DMS 273 (cell line): ENCODE measurements at regions not wholly inside any gene's neighbourhood (a gene's known extent, or its start where the extent isn't known, plus 50 kb on each side); places are given as distances from the start of the nearest gene placed in this dataset.
A peak's percentile ranks its signal among the peaks of the same experiment; 100 is the strongest.

Source experiments
- DNase-seq: peaks from one replicate; lab custom pipeline; 2025; ENCODE audit not compliant: unreplicated experiment; lab: John Stamatoyannopoulos, UW

DNA sequence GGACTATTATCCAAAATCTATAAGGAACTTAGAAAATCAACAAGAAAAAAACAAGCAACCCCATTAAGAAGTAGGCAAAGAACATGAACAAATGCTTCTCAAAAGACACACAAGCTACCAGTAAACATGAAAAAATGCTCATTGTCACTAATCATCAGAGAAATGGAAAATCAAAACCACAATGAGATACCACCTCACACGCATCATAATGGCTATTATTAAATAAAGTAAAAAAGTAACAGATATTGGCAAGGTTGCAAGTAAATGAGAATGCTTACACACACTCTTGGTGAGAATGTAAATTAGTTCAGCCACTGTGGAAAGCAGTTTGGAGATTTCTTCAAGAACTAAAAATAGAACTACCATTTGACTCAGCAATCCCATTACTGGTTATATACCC is 167.0 kb upstream of the DMRTA1 start:
- DNase-seq: no peak

DNA sequence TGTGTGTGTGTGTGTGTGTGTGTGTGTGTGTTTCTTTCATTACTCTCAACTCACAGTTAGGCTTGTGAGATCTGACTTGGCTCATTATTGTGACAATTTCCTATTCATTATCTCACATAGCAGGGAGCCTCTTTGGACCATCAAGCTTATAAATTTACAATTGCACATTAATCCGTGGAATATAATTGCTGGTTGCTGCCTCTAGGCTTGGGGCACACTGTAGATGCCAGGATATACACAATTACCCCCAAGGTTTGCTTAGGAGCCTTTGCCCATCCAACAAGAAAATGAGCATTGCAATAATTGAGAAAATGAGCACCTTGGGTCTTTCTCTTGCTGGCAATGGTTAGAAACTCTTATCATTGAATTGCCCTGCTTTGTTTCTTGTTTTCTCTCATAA is 161.6 kb upstream of the DMRTA1 start:
- DNase-seq: no peak

DNA sequence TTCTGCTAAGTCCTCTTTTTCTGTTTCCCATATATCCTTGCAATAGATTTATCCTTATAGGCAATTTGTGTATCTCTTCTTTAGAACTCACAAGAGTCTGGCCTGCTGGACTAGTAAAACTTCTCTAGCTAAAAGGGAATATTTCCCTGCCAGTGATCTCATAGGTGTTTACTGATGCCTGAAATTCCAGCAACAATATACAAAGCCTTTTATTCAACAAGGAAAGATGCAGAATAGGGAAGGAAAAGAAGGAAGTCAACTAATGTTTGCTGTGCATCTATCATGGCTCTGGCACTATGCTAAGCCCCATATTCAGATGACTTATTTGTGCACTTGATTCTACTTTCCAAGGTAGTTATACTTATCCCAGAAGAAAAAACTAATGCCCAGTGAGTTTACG is 160.0 kb upstream of the DMRTA1 start:
- no peak for DNase-seq

GRCh38 chr9:22288661-22289060 is 158.0 kb upstream of the DMRTA1 start:
- DNase-seq: no peak

DNA sequence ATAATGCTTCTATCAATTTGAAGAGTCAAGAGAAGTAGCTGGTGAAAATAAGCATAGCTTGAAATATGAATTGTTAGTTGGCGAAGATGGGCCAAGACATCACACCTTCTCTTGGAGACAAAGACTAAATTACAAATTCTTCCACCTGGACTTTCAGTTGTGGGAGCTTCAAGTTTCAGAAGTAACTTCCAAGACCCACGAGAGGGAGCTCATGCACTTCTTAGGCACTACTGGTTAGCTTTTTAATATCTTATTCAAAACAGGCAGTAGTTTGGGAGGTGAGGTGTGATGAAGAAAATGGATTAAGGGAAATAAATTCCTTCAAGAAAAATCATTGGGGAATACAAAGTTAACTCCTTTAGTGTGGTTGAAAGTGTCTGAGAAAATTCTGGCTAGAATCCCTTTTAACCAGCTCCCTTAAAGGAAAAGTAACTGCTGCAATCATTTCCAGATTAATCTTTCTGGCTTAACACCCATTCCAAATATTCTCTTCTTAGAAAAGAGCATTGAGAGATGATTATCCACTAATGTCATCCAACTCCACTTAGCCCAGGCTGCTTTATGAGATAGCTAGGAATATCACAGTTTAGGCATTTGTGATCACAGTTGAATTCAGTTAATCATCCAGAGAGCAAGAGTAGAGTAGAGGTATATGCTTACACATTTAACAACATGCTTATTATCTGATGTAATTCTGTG is 139.5 kb upstream of the DMRTA1 start:
- DNase-seq: peak; percentile 86

- DNase-seq: peak; percentile 69
Observed at GRCh38 chr9:22308177-22308576, 138.4 kb upstream of the DMRTA1 start.

DNA sequence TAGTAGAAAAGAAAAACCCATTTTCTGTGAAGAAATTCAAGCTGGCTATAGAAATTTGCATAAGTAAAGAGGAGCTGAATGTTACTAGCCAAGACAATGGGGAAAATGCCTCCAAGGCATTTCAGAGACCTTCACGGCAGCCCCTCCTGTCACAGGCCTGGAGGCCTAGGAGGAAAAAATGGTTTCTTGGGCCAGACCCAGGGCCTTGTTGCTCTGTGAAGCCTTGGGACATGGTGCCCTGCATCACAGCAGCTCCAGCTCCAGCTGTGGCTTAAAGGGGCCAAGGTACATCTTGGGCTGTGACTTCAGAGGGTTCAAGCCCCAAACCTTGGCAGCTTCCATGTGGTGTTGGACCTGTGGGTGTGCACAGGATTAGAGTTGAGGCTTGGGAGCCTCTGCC is 130.0 kb upstream of the DMRTA1 start:
- DNase-seq: no peak

- no peak for DNase-seq
Observed at GRCh38 chr9:22331533-22331932, 115.1 kb upstream of the DMRTA1 start.

GRCh38 chr9:22332202-22332601 is 114.4 kb upstream of the DMRTA1 start:
- DNase-seq: peak; percentile 8

DNA sequence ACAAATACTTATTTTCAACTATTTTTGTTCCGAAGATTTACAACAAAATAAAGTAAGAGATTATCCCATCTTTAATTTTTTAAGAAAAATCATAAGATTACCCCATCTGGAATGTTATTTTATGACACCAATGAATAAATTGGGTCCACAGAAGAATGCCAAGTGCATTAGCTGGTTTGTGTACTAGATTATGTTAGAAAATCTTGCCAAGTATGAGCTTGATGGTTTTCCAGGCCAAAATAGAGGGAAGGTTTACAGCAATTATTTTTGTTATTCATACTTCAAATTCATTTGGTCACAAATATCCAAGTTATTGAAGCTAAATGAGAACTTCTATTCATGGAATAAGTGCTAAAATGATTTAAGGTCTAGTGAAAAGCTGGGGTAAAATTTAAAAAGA is 109.4 kb upstream of the DMRTA1 start:
- no peak for DNase-seq

DNA sequence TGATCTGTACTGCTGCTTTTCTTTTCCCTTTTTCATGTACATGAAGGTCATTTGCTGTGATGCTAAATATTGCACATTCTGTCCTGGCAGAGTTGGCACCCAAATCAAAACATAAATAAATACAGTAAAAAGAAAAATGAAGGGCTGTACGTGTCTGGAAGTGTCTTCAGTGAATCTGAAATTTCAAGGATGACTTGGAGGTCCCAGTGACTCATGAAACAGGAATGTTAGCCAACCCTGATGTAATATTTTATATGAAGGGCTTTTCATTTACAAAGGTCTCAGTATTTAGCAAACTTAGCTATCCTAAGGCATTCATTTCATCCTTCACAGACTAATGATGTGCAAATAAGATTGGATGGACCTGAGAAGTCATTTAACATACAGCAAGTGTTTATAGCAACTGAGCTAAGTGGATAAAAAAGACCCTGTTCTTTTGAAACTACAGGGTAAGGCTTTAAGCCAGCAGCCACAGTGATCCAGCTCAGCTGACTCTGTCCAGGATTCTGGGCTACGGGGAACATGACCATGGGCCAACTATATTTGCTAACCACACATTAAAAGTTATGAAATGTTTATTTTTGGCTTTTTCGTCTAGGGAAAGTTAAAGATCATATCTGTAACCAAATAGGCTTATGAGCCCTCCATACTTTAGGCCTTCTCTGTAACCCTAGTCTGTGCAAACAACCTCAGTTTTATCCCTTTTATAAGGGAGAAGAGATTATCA is 104.0 kb upstream of the DMRTA1 start:
- peak; percentile 42 for DNase-seq

- DNase-seq: peak; percentile 50
Observed at GRCh38 chr9:22343218-22343611, 103.4 kb upstream of the DMRTA1 start.

GRCh38 chr9:22354699-22355384 is 91.8 kb upstream of the DMRTA1 start:
- no peak for DNase-seq

GRCh38 chr9:22356985-22357384 is 89.6 kb upstream of the DMRTA1 start:
- no peak for DNase-seq

- DNase-seq: no peak
Observed at GRCh38 chr9:22363421-22363887, 83.2 kb upstream of the DMRTA1 start.

DNA sequence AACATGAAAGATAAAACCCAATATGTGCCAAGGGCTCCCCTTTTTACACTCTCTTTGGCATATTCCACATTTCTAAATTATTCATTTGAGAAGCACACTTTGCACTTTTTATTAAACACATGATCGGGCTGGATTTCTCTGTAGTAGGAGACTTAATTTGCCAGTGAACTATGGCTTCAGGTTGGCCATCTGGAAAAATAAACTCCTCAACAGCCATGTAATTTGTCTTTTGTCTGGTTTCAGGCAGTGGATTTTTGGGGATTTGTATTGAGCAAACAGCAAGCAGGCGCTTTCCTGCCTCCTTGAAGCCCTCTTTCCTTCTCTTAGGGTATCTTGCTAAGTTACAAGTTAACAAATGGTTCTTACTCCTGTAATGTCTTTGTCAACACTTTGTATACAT is 73.0 kb upstream of the DMRTA1 start:
- DNase-seq: peak; percentile 90

GRCh38 chr9:22374051-22374450 is 72.6 kb upstream of the DMRTA1 start:
- peak; percentile 97 for DNase-seq

- DNase-seq: peak; percentile 76
Observed at GRCh38 chr9:22379272-22379671, 67.4 kb upstream of the DMRTA1 start.

DNA sequence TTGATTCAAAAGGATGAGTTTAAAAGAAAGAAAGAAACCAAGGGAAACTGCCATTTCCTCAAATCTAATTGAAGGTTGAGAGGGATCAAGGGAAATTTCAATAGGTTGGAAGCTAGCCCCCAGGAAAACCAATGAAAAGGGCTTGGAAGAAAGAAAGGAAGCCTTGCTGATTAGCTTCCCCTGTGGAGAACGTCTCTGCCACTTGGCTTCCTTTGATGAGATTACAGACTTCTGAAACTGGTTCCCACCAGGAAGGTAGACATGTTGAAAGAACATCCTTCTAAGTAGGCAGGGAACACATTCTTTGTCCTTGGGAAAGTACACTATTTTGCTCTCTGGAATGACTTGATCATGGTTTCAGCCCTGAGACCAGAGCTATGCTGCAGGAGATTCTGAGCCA is 65.5 kb upstream of the DMRTA1 start:
- DNase-seq: no peak

DNA sequence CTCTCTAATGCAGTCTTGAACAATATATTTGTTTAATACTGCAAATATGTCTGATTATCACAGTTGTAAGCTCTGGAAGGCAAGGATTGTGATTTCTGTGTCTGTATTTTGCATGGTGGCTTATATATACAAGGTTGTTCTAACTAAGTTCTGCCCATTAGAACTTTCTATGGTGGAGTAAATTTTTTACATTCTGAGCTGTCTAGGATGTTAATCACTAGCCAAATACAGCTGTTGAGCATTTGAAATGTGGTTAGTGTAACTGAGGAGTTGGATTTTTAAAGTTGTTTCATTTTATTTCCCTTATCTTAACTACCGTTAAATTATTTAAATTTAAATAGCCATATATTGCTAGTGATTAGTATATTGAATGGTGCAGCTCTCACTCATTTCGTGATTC is 64.3 kb upstream of the DMRTA1 start:
- no peak for DNase-seq

- DNase-seq: no peak
Observed at GRCh38 chr9:22383718-22384117, 62.9 kb upstream of the DMRTA1 start.

- DNase-seq: no peak
Observed at GRCh38 chr9:22389271-22389670, 57.4 kb upstream of the DMRTA1 start.
